K562 (cell line): ENCODE measurements at regions not wholly inside any gene's neighbourhood (a gene's known extent, or its start where the extent isn't known, plus 50 kb on each side); places are given as distances from the start of the nearest gene placed in this dataset.

Experiments
- BHLHE40 ChIP-seq: IDR thresholded peaks from 2 replicates; pipeline ENCODE4 v1.6.1; 2011; ENCODE audit warnings: low read length, improper control_type of control experiment
- EP300 ChIP-seq: IDR thresholded peaks from 2 replicates; pipeline ENCODE4 v1.6.1; 2012; ENCODE audit warnings: low read length, improper control_type of control experiment
- MYC ChIP-seq, 2 experiments: fragments of 250-450 bp in 1 of 2; sonication (Bioruptor Pico) in 1 of 2; IDR thresholded peaks; 2 replicates each; pipeline versions ENCODE4 v1.5.1 to v1.6.1; 2012 to 2021; ENCODE audit warnings: low read depth in 2 of 2, borderline replicate concordance in 1 of 2, improper control_type of control experiment in 1 of 2, low read length in 1 of 2, mild to moderate bottlenecking in 1 of 2, moderate library complexity in 1 of 2
- POLR2A ChIP-seq: fragments of 450-650 bp; conservative IDR thresholded peaks from 2 replicates; pipeline ENCODE4 v1.6.1; 2016
- REST ChIP-seq, 2 experiments: fragments of 450-650 bp; formaldehyde crosslinking in 1 of 2; IDR thresholded peaks; 2 replicates each; pipeline versions ENCODE4 v1.4.0 to v1.6.1; 2014 to 2020; ENCODE audit warnings: mild to moderate bottlenecking in 2 of 2, borderline replicate concordance in 1 of 2, low read depth in 1 of 2
- SIX5 ChIP-seq, 2 experiments: IDR thresholded peaks; 2 replicates each; pipeline ENCODE4 v1.6.1; 2011; ENCODE audit warnings: low read length in 2 of 2, borderline replicate concordance in 1 of 2, low read depth in 1 of 2, mild to moderate bottlenecking in 1 of 2, moderate library complexity in 1 of 2; ENCODE audit not compliant: insufficient read depth in 1 of 2
- SP1 ChIP-seq: sonication (generic); formaldehyde crosslinking; IDR thresholded peaks from 2 replicates; pipeline ENCODE4 v1.8.1; 2022; ENCODE audit warnings: mild to moderate bottlenecking, missing genetic modification reagents
- ZNF274 ChIP-seq: IDR thresholded peaks from 2 replicates; pipeline ENCODE4 v1.6.1; 2011; ENCODE audit warnings: low read depth, mild to moderate bottlenecking, low read length, moderate library complexity, borderline replicate concordance
- TF ChIP-seq, protein P1 (sequence below): fragments of 150-350 bp; IDR thresholded peaks from 2 replicates; pipeline ENCODE4 v1.6.1; 2014; ENCODE audit warnings: low read depth, mild to moderate bottlenecking, low read length, borderline replicate concordance

DNA sequence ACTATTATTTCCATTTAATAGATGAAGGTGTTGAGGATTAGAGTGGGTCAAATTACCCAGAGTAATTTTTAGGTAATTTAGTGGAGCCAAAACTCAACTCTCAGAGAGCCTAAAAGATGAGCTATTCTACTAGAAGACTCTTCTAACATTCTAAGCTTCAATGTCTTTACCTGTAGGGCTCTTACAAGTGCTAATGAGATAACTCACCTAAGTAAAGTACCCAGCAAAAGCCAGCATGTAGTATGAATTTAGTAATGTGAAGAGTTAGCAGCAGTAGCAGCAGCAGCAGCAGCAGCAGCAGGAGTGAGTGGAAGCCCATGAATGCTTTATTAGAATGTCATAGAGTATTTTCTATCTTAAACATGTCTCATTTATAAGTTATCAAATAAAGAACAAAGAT is 1239.2 kb downstream of the FAM181B start:
- TF ChIP-seq SP1 (CRISPR knock-in tag) (no peak), SIX5 (IDR thresholded peaks at IDR 0.05; ENCODE audit: borderline replicate concordance in 1 of 2, insufficient read depth in 1 of 2, low read depth in 1 of 2, low read length in 2 of 2) (no peak), REST (IDR thresholded peaks at IDR 0.05; ENCODE audit: borderline replicate concordance) (no peak), REST (CRISPR knock-in tag; IDR thresholded peaks at IDR 0.05; ENCODE audit: low read depth) (no peak), BHLHE40 (no peak), ZNF274 (no peak), MYC (IDR thresholded peaks at IDR 0.05; ENCODE audit: low read depth, low read length) (no peak), MYC (CRISPR knock-in tag; IDR thresholded peaks at IDR 0.05; ENCODE audit: borderline replicate concordance, low read depth) (no peak), POLR2A (no peak), EP300 (no peak)
- TF ChIP-seq, protein P1, sequence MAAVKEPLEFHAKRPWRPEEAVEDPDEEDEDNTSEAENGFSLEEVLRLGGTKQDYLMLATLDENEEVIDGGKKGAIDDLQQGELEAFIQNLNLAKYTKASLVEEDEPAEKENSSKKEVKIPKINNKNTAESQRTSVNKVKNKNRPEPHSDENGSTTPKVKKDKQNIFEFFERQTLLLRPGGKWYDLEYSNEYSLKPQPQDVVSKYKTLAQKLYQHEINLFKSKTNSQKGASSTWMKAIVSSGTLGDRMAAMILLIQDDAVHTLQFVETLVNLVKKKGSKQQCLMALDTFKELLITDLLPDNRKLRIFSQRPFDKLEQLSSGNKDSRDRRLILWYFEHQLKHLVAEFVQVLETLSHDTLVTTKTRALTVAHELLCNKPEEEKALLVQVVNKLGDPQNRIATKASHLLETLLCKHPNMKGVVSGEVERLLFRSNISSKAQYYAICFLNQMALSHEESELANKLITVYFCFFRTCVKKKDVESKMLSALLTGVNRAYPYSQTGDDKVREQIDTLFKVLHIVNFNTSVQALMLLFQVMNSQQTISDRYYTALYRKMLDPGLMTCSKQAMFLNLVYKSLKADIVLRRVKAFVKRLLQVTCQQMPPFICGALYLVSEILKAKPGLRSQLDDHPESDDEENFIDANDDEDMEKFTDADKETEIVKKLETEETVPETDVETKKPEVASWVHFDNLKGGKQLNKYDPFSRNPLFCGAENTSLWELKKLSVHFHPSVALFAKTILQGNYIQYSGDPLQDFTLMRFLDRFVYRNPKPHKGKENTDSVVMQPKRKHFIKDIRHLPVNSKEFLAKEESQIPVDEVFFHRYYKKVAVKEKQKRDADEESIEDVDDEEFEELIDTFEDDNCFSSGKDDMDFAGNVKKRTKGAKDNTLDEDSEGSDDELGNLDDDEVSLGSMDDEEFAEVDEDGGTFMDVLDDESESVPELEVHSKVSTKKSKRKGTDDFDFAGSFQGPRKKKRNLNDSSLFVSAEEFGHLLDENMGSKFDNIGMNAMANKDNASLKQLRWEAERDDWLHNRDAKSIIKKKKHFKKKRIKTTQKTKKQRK: no peak
